HG03457 (cell line): ENCODE measurements at regions not wholly inside any gene's neighbourhood (a gene's known extent, or its start where the extent isn't known, plus 50 kb on each side); places are given as distances from the start of the nearest gene placed in this dataset.
"Not testable (repeated sequence)": the region's sequence is repeated elsewhere in the genome, so short reads cannot be mapped to it uniquely, and the experiment has no call there.

Source experiments
- ATAC-seq: cut with Tn5 transposase; IDR thresholded peaks from one replicate; pipeline ENCODE4 v1.9.1; 2021; ENCODE audit warnings: moderate number of reproducible peaks; ENCODE audit not compliant: unreplicated experiment

DNA sequence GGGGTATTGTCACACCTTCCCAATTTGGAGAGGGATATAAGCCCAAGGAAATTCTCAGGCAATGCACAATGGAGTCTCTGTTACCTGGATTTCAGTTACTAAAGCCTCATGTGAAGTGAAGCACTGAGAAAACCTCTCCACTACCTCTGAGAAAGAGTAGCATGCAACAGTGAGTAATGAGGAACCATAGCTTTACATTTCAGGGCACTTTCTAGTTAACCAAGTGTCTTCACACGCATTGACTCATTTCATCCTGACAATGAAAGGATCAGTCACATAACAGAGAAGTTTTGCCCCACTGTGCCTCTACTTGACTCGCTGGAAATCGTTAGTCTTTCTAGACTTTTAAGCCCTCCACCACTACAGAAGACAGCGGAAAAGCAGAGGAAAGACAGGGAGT is 86.2 kb upstream of the ARID1B start:
- ATAC-seq, result peak; percentile 49

DNA sequence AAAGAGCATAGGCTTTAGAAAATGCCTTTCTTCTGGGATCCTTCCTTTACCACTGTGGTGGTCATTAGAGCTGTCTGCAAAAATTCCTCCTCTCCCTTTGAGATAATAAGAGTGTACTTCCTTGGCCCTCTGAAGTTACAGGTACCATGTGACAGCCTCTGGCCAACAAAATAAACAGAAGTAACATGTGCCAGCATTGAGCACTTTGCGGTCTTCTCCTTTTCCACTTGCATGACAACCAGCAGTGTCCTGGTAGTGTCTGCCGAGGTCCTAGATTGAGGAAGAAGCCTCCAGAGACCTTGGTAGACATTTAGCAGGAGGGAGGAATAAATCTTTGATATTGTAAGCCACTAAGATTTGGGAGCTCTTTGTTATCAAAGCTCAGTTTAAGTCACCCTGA is 87.5 kb upstream of the ARID1B start:
- ATAC-seq, result no peak

DNA sequence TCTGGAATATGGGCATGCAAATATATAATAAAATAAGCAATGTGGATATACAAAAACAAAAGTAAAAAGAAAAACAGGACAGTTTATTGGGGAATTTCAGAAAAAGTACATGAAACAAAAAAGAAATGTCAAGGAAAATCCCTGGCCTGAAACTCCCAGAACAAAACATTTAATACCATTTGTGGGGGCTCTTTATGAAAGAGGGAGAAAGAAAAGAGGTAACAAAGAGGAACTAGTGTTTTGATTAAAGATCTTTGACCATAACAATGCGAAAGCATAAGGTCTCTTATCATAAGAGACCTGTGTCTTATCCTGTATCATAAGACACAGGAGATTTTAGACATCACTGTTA is 88.6 kb upstream of the ARID1B start:
- no peak for ATAC-seq

DNA sequence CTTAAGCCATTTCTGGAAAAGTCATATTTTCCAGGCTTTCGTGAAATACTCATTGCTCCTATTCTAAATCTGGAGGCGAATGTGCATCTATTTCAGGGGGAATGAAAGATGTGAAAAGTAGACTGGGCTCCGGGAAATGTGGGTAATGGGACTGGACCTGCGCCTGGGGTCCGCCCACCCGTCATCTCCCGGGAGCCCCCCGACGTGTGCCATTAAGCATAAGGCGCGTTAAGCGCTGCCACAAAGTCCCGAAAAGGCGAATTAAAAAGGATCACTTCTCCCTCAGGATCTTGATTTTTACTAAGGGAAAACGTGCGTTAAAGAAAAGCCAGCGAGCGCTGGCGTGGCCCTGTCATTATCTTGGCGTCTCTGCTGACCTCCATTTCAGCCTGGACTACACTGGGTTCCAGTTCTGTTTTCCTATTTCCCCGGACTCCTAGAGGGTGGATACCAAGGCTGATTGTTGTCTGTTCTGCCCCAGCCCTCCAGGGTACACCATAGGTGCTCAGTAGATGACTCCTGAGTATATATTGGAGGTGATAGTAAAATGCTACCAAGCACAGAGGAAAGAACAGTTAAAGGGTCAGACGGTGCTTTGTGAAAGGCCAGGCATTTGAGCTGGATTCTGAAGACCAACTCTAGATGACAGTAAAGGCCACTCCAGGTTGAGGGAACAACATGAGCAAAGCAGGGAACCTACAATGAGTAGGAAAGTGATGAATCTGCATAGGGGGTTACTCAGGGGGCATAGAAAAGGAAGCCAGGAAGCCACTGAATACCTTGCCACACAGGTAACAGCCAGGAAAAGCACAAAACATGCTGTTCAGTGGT is 89.2 kb upstream of the ARID1B start:
- no peak for ATAC-seq

GRCh38 chr6:156686995-156687788 is 90.0 kb upstream of the ARID1B start:
- ATAC-seq, result peak; percentile 46

DNA sequence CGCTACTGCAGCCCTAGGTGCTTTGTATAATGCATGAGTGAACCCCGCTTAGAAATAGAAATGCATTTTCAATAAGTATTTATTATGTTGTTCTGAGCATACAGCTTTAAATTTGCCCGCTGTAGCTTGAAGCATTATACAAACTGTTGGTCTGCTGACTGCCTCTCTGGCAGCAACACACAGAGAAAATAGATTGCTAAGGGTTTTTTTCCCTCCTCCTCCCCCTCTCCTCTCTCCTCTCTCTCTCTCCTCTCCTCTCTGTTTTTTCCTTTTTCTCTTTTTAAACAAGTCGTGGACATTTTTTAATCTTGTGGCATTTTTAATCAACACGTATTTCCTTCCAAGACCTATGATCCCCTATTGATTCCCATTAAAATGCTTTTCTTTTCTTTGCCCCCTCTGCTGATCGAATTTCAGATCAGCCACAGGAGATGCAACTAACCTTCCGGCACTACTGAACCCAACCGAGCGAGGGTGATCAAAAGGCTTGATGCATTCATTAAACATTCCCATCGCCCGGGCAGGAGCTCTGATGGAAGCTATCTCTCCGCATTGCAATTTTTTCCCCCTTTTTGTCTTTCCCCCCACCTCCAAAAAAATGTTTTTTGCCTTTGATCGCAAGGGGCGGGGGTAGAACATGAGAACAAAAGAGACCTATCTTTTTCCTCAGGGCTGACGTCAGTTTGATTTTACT is 90.7 kb upstream of the ARID1B start:
- ATAC-seq, result no peak

GRCh38 chr6:156685823-156686222 is 91.4 kb upstream of the ARID1B start:
- no peak for ATAC-seq

GRCh38 chr6:156683821-156684220 is 93.4 kb upstream of the ARID1B start:
- ATAC-seq, result no peak

- ATAC-seq, result no peak
Observed at GRCh38 chr6:156676721-156677120, 100.5 kb upstream of the ARID1B start.

DNA sequence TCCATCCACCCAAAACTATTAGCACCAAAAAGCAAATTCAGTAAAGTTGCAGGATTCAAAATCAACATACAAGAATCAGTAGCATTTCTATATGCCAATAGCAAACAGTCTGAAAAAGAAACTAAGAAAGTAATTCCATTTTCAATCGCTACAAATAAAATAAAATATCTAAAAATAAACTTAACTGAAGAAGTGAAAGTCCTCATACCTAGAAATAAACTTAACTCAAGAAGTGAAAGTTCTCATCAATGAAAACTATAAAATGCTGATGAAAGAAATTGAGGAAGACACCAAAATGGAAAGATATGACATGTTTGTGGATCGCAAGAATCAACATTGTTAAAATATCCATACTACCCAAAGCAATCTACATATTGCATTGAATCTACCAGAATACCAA is 103.0 kb upstream of the ARID1B start:
- ATAC-seq, result no peak

- ATAC-seq, result not testable (repeated sequence)
Observed at GRCh38 chr6:156670097-156670496, 107.1 kb upstream of the ARID1B start.

DNA sequence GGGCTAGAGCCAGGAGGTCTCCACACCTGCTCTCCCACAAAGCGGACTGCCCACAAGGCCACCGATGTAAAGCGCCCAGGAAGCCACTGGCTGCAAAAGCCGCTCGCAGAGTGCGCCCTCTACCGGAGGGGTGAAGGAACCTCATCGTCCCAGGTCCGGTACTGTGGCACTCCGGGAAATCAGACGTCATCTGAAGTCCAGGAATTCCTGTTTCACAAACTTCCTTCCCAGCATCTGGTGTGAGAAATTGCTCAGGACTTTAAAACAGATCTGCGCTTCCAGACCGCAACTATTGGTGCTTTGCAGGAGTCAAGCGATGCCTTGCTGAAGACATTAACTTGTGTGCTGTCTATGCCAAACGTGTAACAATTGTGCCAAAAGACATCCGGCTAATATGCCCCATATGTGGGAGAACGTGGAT is 115.1 kb upstream of the ARID1B start:
- no peak for ATAC-seq

GRCh38 chr6:156660389-156660788 is 116.8 kb upstream of the ARID1B start:
- ATAC-seq, result no peak

DNA sequence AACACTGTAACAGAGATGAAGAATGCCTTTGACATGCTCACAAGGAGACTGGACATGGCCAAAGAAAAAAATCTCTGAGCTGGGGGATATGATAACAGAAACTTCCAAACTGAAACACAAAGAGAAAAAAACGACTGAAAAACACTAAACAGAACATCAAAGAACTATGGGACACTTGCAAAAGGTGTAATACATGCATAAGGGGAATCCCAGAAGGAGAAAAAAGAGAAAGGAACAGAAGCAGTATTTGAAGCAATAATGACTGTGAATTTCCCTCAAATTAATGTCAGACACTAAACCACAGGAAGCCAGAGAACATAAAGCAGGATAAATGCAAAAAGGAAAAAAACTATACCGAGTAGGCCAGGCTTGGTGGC is 117.4 kb upstream of the ARID1B start:
- ATAC-seq, result no peak

DNA sequence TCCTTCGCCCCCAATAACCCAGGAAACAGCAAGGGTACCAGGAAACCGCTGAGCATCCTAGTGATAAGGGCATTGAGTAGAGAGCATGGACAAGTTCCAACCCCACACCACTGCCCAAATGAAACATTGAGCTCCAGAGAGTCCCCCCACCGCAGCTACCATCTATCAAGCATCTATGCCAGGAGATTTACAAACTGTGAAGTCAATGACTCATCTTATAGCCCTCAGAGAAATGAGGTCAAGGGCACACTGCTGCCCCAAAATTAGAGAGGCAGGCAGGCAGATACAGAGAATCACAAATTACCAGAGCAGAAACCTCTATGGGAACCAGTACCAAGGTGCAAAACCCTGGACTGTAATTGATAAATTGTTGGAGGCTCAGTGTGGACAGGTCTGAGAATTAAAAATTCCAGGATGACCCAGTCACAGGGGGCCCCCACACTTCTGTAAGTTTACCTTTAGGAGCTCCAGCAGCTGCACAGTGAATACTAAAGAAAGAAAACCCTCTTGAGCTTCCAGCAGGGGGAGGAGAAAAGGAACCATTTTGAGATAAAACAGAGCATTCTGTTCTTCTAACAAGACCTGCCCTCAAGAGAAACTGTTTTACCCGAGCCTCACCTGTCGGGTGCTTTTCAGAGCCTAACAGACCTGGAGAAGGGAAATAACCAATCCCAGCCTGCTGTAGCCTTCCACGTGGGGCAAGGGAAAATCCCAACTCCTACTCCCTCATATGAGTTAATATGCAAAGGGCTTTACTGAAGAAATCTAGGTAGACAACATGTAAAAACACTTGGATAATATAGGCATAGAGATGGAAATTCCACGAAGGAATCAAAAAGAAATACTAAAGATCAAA is 118.0 kb upstream of the ARID1B start:
- no peak for ATAC-seq

DNA sequence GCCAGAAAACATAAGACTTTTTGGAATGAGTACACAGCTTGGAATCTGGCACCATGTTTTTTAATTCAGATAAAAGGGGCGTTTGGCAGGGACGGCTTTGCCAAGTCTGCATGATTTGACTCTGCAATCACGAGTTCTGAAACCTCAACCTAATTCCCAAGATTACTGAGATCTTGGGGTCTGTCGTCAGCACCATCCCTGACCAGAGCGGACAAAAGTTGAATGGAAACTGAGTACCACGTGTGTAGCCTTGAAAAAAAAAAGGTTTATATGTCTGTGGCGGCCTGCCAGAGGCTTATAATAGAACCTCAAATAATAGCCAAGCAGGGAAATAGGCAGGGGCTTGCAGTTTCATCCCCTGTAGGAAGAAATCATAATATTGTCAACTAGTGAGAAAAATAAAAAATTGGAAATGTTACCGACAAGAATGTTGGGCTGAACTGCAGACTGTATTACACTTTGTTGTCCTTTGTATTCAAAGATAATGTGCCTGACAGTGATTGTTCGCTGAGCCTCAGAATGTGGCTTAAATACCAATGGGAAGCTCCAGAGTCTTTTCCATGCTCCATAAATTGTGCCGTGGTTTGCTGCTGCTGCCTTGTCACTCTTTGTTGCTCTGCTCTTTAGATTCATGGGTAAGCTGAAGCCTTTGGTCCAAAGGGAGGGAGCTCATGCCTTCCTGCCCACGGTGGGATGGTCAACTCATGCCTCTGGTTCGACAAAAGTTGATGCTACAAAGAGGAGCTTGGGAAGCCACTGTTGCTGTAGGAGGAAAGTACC is 118.8 kb upstream of the ARID1B start:
- ATAC-seq, result no peak

- no peak for ATAC-seq
Observed at GRCh38 chr6:156657296-156657695, 119.9 kb upstream of the ARID1B start.

- ATAC-seq, result no peak
Observed at GRCh38 chr6:156654919-156655918, 122.0 kb upstream of the ARID1B start.

DNA sequence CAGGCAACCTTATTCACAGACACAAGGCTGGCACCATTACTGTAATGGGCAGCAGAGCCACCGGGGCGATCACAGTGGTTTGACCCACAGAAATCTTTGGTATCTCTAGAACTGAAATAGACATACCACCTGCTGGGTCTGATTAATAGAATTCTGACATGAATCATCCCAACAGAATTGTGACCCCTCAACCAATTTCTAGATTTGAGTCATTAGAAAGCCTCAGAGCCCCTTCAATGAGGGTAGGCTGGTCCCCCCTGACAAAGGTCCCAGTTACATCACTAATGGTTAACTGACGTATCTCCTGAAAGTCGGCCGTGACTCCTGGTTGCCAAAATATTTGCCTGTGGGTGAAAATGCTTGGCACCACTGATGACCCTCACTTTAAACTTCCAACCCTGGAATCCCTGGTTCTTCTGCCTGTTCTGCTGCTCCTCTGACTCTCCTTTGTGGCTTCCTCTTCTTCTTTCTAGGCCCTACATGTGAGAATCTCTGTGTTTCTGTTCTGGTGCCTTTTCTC is 124.9 kb upstream of the ARID1B start:
- no peak for ATAC-seq
